GM12878 (cell line): ENCODE measurements at regions not wholly inside any gene's neighbourhood (a gene's known extent, or its start where the extent isn't known, plus 50 kb on each side); places are given as distances from the start of the nearest gene placed in this dataset.

Experiments
- ATAC-seq: fragments of 200-7000 bp; cut with Tn5 transposase; 3 replicates; pipeline ENCODE4 v1.9.1; 2020; ENCODE audit warnings: mild to moderate bottlenecking, moderate library complexity
- BruUV-seq: library from RNA; stranded (reverse); fragments of 400-500 nt; replicated peaks from 2 replicates; lab custom pipeline; 2021; lab: Mats Ljungman, UMichigan
- CTCF ChIA-PET: fragments of 300-600 bp; sonication (Branson Sonifier 250); formaldehyde crosslinking; extraction: SDS; loops from one replicate; lab custom pipeline; 2021; ENCODE audit warnings: inconsistent platforms; lab: Yijun Ruan, JAX
- POLR2A ChIA-PET: fragments of 350-600 bp; formaldehyde crosslinking; extraction: SDS; loops from one replicate; lab custom pipeline; 2021; ENCODE audit warnings: inconsistent platforms; lab: Charles Lee
- RAD21 ChIA-PET: fragments of 300-600 bp; sonication (Branson Sonifier 250); formaldehyde crosslinking; loops from one replicate; lab custom pipeline; 2023; ENCODE audit warnings: antibody characterized with exemption; ENCODE audit not compliant: unreplicated experiment; lab: Charles Lee
- SMC1A ChIA-PET: fragments of 300-600 bp; sonication (Branson Sonifier 250); formaldehyde crosslinking; loops from one replicate; lab custom pipeline; 2023; ENCODE audit not compliant: unreplicated experiment, uncharacterized antibody; lab: Charles Lee
- DNase-seq: peaks from one replicate; pipeline ENCODE4 v3.0.0-alpha.2; 2011; ENCODE audit warnings: low read depth, low spot score
- FAIRE-seq: peaks from 3 replicates; lab custom pipeline; 2011; peaks lifted over from hg19 to GRCh38; lab: Jason Lieb, UNC
- H2AFZ ChIP-seq: 2 replicates; pipeline ENCODE4 v1.6.0; 2011; ENCODE audit warnings: low read depth, low read length, control low read depth; ENCODE audit not compliant: control insufficient read depth
- H3K27ac ChIP-seq: 2 replicates; pipeline ENCODE4 v1.5.1; 2011; ENCODE audit warnings: control low read depth; ENCODE audit not compliant: control insufficient read depth, insufficient read depth
- H3K27me3 ChIP-seq, 2 experiments: replicated peaks in 1 of 2; 2 replicates each; pipeline versions ENCODE4 v1.6.0 to v1.6.1; 2011; ENCODE audit warnings: low read length in 1 of 2; ENCODE audit not compliant: control insufficient read depth in 2 of 2, insufficient read depth in 2 of 2
- H3K36me3 ChIP-seq, 2 experiments: 2 replicates each; pipeline ENCODE4 v1.5.1; 2011; ENCODE audit warnings: low read length in 1 of 2; ENCODE audit not compliant: control insufficient read depth in 2 of 2, insufficient read depth in 2 of 2
- H3K4me1 ChIP-seq: 2 replicates; pipeline ENCODE4 v1.6.1; 2011; ENCODE audit warnings: mild to moderate bottlenecking, low read length, moderate library complexity, mixed read lengths; ENCODE audit not compliant: control insufficient read depth, insufficient read depth
- H3K4me2 ChIP-seq: 2 replicates; pipeline ENCODE4 v1.6.0; 2011; ENCODE audit warnings: control low read depth; ENCODE audit not compliant: control insufficient read depth, insufficient read depth
- H3K4me3 ChIP-seq: fragments of 200-600 bp; sonication (generic); 2 replicates; pipeline ENCODE4 v1.5.1; 2016
- H3K79me2 ChIP-seq: 2 replicates; pipeline ENCODE4 v1.6.0; 2011; ENCODE audit warnings: low read length; ENCODE audit not compliant: control insufficient read depth, insufficient read depth
- H3K9ac ChIP-seq: 2 replicates; pipeline ENCODE4 v1.8.0; 2011; ENCODE audit warnings: low read length, control low read depth, mixed read lengths; ENCODE audit not compliant: control insufficient read depth, insufficient read depth
- H3K9me3 ChIP-seq: replicated peaks from 3 replicates; pipeline ENCODE4 v1.5.1; 2011; ENCODE audit warnings: mild to moderate bottlenecking, low read length; ENCODE audit not compliant: control insufficient read depth, insufficient read depth
- H4K20me1 ChIP-seq: 2 replicates; pipeline ENCODE4 v1.6.0; 2011; ENCODE audit not compliant: control insufficient read depth, insufficient read depth
- CHD4 ChIP-seq: fragments of 200-600 bp; sonication (generic); IDR thresholded peaks from 2 replicates; pipeline ENCODE4 v1.6.1; 2016; ENCODE audit warnings: mild to moderate bottlenecking
- EGR1 ChIP-seq, 2 experiments: IDR thresholded peaks; 1 replicate in 1 of 2; 2 replicates in 1 of 2; pipeline ENCODE4 v1.6.1; 2011 to 2012; ENCODE audit warnings: low read depth in 2 of 2, low read length in 2 of 2, borderline replicate concordance in 1 of 2, mild to moderate bottlenecking in 1 of 2, moderate library complexity in 1 of 2
- POU2F2 ChIP-seq: IDR thresholded peaks from 3 replicates; pipeline ENCODE4 v1.6.1; 2011; ENCODE audit warnings: low read depth, mild to moderate bottlenecking, low read length, borderline replicate concordance
- RCOR1 ChIP-seq: conservative IDR thresholded peaks from 2 replicates; pipeline ENCODE4 v1.6.1; 2012; ENCODE audit warnings: low read depth, low read length, improper control_type of control experiment
- TCF3 ChIP-seq: IDR thresholded peaks from 2 replicates; pipeline ENCODE4 v1.6.1; 2012; ENCODE audit warnings: low read depth, mild to moderate bottlenecking, low read length, borderline replicate concordance; ENCODE audit not compliant: insufficient read depth
- ZBED1 ChIP-seq: IDR thresholded peaks from 2 replicates; pipeline ENCODE4 v1.6.1; 2016; ENCODE audit warnings: borderline replicate concordance
- ZNF592 ChIP-seq: fragments of 450-650 bp; IDR thresholded peaks from 2 replicates; pipeline ENCODE4 v1.6.1; 2017; ENCODE audit warnings: mild to moderate bottlenecking, moderate library complexity
- WGBS: methylation state at CpG from one replicate; pipeline ENCODE4 v1.1.6; 2016; ENCODE audit warnings: low lambda C conversion rate; ENCODE audit not compliant: insufficient replicate concordance, insufficient coverage; ENCODE audit errors: missing lambda C conversion rate; 5-methylcytosine and 5-hydroxymethylcytosine counted together
- in situ Hi-C: fragments of 300-500 bp; cut with MboI; formaldehyde crosslinking; loops from 9 replicates; pipeline ENCODE4 v1.14.3; 2018; ENCODE audit warnings: mixed read lengths
- intact Hi-C: fragments of 100-400 bp; cut with micrococcal nuclease; formaldehyde crosslinking; loops from one replicate; pipeline ENCODE4 v1.14.2; 2022; ENCODE audit not compliant: unreplicated experiment
- TF ChIP-seq, protein P1 (sequence below): fragments of 450-650 bp; IDR thresholded peaks from 2 replicates; pipeline ENCODE4 v1.6.1; 2018; ENCODE audit warnings: mild to moderate bottlenecking, low read depth, moderate library complexity; ENCODE audit not compliant: partially characterized antibody
- TF ChIP-seq, protein P2 (sequence below): fragments of 450-650 bp; IDR thresholded peaks from 2 replicates; pipeline ENCODE4 v1.6.1; 2017; ENCODE audit warnings: antibody characterized with exemption, mild to moderate bottlenecking, moderate library complexity
- TF ChIP-seq, protein P3 (sequence below): fragments of 450-650 bp; IDR thresholded peaks from 2 replicates; pipeline ENCODE4 v1.6.1; 2017; ENCODE audit warnings: low read depth, mild to moderate bottlenecking, moderate library complexity

GRCh38 chr2:220981926-220982325 is 590.2 kb downstream of the EPHA4 start (continued):
- TF ChIP-seq, protein P1, sequence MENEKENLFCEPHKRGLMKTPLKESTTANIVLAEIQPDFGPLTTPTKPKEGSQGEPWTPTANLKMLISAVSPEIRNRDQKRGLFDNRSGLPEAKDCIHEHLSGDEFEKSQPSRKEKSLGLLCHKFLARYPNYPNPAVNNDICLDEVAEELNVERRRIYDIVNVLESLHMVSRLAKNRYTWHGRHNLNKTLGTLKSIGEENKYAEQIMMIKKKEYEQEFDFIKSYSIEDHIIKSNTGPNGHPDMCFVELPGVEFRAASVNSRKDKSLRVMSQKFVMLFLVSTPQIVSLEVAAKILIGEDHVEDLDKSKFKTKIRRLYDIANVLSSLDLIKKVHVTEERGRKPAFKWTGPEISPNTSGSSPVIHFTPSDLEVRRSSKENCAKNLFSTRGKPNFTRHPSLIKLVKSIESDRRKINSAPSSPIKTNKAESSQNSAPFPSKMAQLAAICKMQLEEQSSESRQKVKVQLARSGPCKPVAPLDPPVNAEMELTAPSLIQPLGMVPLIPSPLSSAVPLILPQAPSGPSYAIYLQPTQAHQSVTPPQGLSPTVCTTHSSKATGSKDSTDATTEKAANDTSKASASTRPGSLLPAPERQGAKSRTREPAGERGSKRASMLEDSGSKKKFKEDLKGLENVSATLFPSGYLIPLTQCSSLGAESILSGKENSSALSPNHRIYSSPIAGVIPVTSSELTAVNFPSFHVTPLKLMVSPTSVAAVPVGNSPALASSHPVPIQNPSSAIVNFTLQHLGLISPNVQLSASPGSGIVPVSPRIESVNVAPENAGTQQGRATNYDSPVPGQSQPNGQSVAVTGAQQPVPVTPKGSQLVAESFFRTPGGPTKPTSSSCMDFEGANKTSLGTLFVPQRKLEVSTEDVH: no peak
- TF ChIP-seq, protein P2, sequence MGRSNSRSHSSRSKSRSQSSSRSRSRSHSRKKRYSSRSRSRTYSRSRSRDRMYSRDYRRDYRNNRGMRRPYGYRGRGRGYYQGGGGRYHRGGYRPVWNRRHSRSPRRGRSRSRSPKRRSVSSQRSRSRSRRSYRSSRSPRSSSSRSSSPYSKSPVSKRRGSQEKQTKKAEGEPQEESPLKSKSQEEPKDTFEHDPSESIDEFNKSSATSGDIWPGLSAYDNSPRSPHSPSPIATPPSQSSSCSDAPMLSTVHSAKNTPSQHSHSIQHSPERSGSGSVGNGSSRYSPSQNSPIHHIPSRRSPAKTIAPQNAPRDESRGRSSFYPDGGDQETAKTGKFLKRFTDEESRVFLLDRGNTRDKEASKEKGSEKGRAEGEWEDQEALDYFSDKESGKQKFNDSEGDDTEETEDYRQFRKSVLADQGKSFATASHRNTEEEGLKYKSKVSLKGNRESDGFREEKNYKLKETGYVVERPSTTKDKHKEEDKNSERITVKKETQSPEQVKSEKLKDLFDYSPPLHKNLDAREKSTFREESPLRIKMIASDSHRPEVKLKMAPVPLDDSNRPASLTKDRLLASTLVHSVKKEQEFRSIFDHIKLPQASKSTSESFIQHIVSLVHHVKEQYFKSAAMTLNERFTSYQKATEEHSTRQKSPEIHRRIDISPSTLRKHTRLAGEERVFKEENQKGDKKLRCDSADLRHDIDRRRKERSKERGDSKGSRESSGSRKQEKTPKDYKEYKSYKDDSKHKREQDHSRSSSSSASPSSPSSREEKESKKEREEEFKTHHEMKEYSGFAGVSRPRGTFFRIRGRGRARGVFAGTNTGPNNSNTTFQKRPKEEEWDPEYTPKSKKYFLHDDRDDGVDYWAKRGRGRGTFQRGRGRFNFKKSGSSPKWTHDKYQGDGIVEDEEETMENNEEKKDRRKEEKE: no peak
- TF ChIP-seq CHD4: no peak
- TF ChIP-seq, protein P3, sequence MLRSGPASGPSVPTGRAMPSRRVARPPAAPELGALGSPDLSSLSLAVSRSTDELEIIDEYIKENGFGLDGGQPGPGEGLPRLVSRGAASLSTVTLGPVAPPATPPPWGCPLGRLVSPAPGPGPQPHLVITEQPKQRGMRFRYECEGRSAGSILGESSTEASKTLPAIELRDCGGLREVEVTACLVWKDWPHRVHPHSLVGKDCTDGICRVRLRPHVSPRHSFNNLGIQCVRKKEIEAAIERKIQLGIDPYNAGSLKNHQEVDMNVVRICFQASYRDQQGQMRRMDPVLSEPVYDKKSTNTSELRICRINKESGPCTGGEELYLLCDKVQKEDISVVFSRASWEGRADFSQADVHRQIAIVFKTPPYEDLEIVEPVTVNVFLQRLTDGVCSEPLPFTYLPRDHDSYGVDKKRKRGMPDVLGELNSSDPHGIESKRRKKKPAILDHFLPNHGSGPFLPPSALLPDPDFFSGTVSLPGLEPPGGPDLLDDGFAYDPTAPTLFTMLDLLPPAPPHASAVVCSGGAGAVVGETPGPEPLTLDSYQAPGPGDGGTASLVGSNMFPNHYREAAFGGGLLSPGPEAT: no peak

GRCh38 chr2:220985561-220985960 is 586.5 kb downstream of the EPHA4 start:
- DNase-seq (no peak), FAIRE-seq (no peak), ATAC-seq (no peak)
- SMC1A ChIA-PET: no interaction called here
- H3K4me1 ChIP-seq: no peaks in the 10 kb centered on the region
- no peaks in the 10 kb centered on the region for H4K20me1 ChIP-seq
- peaks cover 0 to 3% of the 10 kb centered on the region in 2 experiments; a peak in 2 of 4 replicates for H3K27me3 ChIP-seq
- RAD21 ChIA-PET: no interaction called here
- H3K4me3 ChIP-seq: no peak overlapping the region
- no peak overlapping the region for H3K4me2 ChIP-seq
- intact Hi-C loops: no loop called here
- no TSS peak for BruUV-seq
- H3K79me2 ChIP-seq: no peaks in the 10 kb centered on the region
- POLR2A ChIA-PET: no interaction called here
- H2AFZ ChIP-seq: no peak overlapping the region
- no peaks in the 10 kb centered on the region for H3K9me3 ChIP-seq
- in situ Hi-C loops: no loop called here
- WGBS: 48% methylated on average over 4 of the region's 4 CpGs
- no peak overlapping the region for H3K27ac ChIP-seq
- no peaks in the 10 kb centered on the region for H3K36me3 ChIP-seq
- CTCF ChIA-PET: no interaction called here
- H3K9ac ChIP-seq: no peak overlapping the region
- TF ChIP-seq ZBED1 (no peak), EGR1 (IDR thresholded peaks at IDR 0.05; ENCODE audit: borderline replicate concordance in 1 of 2, low read depth in 2 of 2, low read length in 2 of 2) (no peak), ZNF592 (no peak), POU2F2 (no peak), RCOR1 (no peak), TCF3 (no peak)
